GM12872 (cell line): ENCODE measurements at regions not wholly inside any gene's neighbourhood (a gene's known extent, or its start where the extent isn't known, plus 50 kb on each side); places are given as distances from the start of the nearest gene placed in this dataset.

Experiments used
- TF ChIP-seq, protein P1 (sequence below): IDR thresholded peaks from 3 replicates; pipeline ENCODE4 v1.5.1; 2011; ENCODE audit warnings: low read depth, mild to moderate bottlenecking, low read length, moderate library complexity; ENCODE audit not compliant: insufficient read depth

DNA sequence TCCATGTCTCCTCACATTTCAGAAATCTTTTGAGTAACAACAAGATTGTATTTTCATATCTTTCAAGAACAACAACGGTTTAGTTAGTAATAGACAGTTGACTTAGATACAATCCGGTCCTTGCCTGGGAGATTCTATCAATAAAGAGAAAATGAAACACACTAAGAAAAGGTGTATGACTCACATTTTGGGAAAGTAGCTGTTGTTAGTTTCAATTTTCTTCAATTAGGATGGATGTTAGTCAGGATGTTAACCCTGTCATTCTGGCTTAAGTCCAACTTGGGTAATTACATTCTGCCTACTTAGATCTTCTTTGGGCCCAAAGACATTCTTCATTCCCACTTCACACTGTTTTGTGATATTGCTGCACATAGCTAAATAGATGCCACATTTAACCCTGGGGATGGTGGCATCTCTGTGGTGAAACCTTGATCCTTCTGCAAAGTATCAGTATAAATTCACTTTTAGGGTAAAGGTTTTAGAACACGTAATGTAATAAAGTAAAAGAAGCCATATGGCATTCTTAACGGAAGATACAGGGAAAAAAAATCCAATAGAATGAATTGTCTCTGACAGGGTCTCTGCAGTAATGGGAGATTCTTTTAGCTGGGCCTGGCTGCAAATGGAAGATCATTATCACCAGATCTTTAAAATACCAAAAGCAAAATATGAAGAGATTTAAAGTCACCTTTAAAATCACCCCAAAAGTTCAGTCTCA, 365.5 kb downstream of the FIGN start:
- TF ChIP-seq, protein P1, sequence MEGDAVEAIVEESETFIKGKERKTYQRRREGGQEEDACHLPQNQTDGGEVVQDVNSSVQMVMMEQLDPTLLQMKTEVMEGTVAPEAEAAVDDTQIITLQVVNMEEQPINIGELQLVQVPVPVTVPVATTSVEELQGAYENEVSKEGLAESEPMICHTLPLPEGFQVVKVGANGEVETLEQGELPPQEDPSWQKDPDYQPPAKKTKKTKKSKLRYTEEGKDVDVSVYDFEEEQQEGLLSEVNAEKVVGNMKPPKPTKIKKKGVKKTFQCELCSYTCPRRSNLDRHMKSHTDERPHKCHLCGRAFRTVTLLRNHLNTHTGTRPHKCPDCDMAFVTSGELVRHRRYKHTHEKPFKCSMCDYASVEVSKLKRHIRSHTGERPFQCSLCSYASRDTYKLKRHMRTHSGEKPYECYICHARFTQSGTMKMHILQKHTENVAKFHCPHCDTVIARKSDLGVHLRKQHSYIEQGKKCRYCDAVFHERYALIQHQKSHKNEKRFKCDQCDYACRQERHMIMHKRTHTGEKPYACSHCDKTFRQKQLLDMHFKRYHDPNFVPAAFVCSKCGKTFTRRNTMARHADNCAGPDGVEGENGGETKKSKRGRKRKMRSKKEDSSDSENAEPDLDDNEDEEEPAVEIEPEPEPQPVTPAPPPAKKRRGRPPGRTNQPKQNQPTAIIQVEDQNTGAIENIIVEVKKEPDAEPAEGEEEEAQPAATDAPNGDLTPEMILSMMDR = no peak

DNA sequence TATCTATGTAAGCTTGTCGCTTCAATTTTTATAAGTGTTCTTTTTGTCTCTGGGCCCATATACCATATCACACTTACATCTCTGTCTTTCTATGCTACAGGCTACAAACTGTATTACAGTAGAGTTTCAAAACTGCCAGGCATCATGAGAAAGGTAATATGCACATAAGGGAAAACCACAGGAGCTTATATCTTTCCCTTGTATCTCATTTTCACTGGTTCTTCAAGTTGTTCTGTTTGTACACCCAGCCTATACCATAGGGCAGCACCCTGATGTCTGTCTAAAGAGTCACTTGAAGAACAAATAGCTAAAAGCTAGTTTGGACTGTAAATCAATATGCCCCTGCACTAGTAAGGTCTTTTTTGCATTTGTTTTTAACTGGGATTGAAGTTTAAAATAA, 366.7 kb downstream of the FIGN start:
- TF ChIP-seq, protein P1 = no peak

DNA sequence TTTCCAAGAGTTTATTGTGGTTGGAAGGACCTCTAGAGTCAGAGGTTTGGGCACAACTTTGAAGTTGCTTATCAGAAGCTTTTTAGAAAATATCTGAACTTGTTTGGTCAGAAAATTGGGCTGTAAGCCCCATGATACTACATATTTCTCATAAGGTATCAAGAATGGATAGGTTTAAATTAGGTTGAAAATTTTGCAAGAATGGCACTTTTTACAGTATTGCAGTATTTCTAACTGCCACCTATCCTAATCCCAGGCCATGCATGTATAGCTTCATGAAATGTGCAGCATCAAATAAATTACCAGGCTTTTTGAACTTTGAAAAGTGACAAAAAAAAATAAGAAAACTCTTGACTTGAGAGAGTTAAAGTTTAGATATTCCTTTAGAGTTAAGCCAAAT, 367.2 kb downstream of the FIGN start:
- TF ChIP-seq, protein P1 = no peak

DNA sequence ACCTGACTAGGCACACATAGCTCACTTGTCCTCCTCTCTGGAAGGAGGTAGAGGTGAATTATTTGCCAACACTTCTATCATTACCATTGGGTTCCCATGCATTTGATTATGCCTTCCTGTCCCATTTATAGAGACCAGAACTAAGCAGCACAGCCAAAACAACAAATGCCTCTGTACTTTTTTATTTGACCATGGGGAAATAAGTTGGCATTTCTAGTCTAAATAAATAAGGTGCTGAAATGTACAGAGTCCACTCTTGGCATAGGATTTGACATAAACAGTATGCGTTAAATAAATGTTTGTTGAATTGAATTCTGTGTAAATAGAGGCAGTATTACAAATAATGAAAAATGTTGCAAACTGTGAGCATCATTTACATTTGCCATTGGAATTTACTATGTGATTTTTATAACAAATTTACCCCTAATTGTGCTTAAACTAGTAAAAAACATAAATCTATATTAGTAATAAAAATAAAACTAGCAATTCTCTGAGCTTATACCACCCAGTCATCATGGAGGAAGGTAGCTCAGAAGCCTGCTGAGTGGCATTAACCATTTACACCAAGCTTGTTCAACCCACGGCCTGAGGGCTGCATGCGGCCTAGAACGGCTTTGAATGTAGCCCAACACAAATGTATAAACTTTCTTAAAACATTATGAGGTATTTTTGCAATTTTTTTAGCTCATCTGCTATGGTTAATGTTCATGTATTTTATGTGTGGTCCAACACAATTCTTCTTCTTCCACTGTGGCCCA, 367.8 kb downstream of the FIGN start:
- TF ChIP-seq, protein P1 = no peak

DNA sequence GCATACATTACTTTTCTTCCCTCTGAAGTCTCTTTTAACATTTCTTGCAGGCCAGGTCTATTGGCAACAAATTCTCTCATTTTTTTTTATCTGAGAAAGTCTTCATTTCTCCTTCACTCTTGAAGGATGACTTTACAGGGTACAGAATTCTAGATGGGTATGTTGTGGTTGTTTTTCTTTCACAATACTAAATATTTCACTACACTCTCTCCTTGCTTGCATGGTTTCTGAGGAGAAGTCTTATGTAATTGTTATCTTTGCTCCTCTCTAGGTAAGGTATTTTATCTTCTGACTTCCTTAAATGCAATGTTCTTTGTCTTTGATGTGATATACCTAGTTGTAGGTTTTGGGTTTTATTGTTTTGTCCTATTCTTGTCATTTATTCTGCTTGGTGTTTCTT, 371.1 kb downstream of the FIGN start:
- TF ChIP-seq, protein P1 = no peak

DNA sequence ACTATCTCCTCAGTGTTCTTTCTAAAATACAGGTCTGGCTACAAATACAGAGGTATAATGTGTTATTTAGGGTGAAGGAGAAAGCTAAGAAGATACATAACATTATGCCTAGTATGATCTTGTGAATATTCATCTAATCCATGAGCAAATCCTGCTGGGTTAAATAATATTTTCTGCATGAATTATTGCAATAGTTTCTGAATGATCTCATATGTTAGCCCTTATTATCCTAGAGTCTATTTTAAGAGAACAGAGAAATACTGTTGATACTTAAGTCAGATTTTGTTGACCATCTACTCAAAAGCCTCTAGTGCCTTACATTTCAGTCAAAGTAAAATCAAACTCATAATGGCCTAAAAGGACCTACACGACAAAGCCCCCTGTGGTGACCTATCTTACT, 382.3 kb downstream of the FIGN start:
- TF ChIP-seq, protein P1 = no peak

DNA sequence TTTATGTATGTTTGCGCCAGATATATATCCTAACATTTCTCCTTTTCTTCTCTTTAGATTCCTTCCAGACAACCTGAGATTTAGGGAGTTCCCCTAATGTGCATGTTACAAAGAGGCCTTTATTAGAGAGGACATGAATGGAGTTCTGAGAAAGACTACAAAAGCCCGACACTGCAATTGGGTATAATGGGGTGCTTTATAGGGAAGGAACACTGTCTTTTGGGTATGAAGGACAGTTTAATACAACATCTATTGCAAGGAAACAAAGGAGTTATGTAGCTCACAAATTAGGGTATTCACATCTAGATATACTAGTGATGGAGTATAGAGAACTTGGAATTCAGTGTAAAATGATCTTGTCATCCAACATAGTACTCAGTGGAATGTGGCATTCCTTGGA, 383.8 kb downstream of the FIGN start:
- TF ChIP-seq, protein P1 = no peak
